H9 (cell line): ENCODE measurements at regions not wholly inside any gene's neighbourhood (a gene's known extent, or its start where the extent isn't known, plus 50 kb on each side); places are given as distances from the start of the nearest gene placed in this dataset.

Experiments used
- DNase-seq: peaks from one replicate; pipeline ENCODE4 v3.0.0-alpha.2; 2017
- H2AFZ ChIP-seq: one replicate; pipeline ENCODE4 v1.6.1; 2013; ENCODE audit warnings: mild to moderate bottlenecking, low read length, control low read depth, moderate library complexity
- H2AK5ac ChIP-seq: 2 replicates; pipeline ENCODE4 v1.6.1; 2013; ENCODE audit warnings: low read length, control low read depth, mixed read lengths; ENCODE audit not compliant: insufficient read length
- H2BK120ac ChIP-seq: one replicate; pipeline ENCODE4 v1.6.1; 2013; ENCODE audit warnings: low read depth, mild to moderate bottlenecking, low read length, control low read depth, inconsistent platforms; ENCODE audit not compliant: poor library complexity, severe bottlenecking
- H2BK12ac ChIP-seq: 2 replicates; pipeline ENCODE4 v1.6.1; 2013; ENCODE audit warnings: low read length, control low read depth, mixed read lengths, low read depth; ENCODE audit not compliant: insufficient read length
- H2BK15ac ChIP-seq: 2 replicates; pipeline ENCODE4 v1.6.1; 2013; ENCODE audit warnings: low read depth, low read length, control low read depth
- H2BK20ac ChIP-seq: one replicate; pipeline ENCODE4 v1.6.1; 2013; ENCODE audit warnings: low read depth, mild to moderate bottlenecking, low read length, control low read depth, inconsistent platforms; ENCODE audit not compliant: poor library complexity, severe bottlenecking
- H2BK5ac ChIP-seq: 2 replicates; pipeline ENCODE4 v1.6.1; 2013; ENCODE audit warnings: low read length, control low read depth, mixed read lengths; ENCODE audit not compliant: insufficient read length
- H3K14ac ChIP-seq: 2 replicates; pipeline ENCODE4 v1.6.1; 2013; ENCODE audit warnings: low read length, control low read depth; ENCODE audit not compliant: insufficient read depth
- H3K18ac ChIP-seq: 2 replicates; pipeline ENCODE4 v1.6.1; 2013; ENCODE audit warnings: low read depth, mild to moderate bottlenecking, mixed read lengths, low read length, control low read depth; ENCODE audit not compliant: insufficient read length
- H3K23ac ChIP-seq: 2 replicates; pipeline ENCODE4 v1.6.1; 2013; ENCODE audit warnings: low read length, control low read depth, mixed read lengths, low read depth; ENCODE audit not compliant: insufficient read length
- H3K23me2 ChIP-seq: 2 replicates; pipeline ENCODE4 v1.6.1; 2013; ENCODE audit warnings: low read depth, mild to moderate bottlenecking, mixed read lengths, low read length, control low read depth; ENCODE audit not compliant: insufficient read length, poor library complexity, severe bottlenecking
- H3K27ac ChIP-seq: 2 replicates; pipeline ENCODE4 v1.5.1; 2013; ENCODE audit warnings: low read length, control low read depth, mixed read lengths, low read depth; ENCODE audit not compliant: insufficient read length
- H3K27me3 ChIP-seq: 2 replicates; pipeline ENCODE4 v1.6.1; 2013; ENCODE audit warnings: low read length, control low read depth, inconsistent platforms; ENCODE audit not compliant: insufficient read depth
- H3K4ac ChIP-seq: 2 replicates; pipeline ENCODE4 v1.6.1; 2013; ENCODE audit warnings: low read depth, mild to moderate bottlenecking, control low read depth, inconsistent platforms, low read length, moderate library complexity
- H3K4me1 ChIP-seq: 2 replicates; pipeline ENCODE4 v1.6.1; 2013; ENCODE audit warnings: low read length, control low read depth, inconsistent platforms; ENCODE audit not compliant: insufficient read depth
- H3K4me2 ChIP-seq: 2 replicates; pipeline ENCODE4 v1.6.1; 2013; ENCODE audit warnings: low read length, control low read depth, mixed read lengths; ENCODE audit not compliant: insufficient read length, insufficient read depth
- H3K56ac ChIP-seq: 2 replicates; pipeline ENCODE4 v1.6.1; 2013; ENCODE audit warnings: low read depth, mild to moderate bottlenecking, mixed read lengths, low read length, control low read depth; ENCODE audit not compliant: insufficient read length
- H3K79me1 ChIP-seq: 2 replicates; pipeline ENCODE4 v1.6.1; 2013; ENCODE audit warnings: low read depth, mild to moderate bottlenecking, moderate library complexity, low read length, control low read depth, inconsistent platforms; ENCODE audit not compliant: insufficient read depth, poor library complexity, severe bottlenecking
- H3K79me2 ChIP-seq: 2 replicates; pipeline ENCODE4 v1.6.1; 2013; ENCODE audit warnings: low read length, control low read depth, inconsistent platforms; ENCODE audit not compliant: insufficient read depth
- H3K9ac ChIP-seq: 2 replicates; pipeline ENCODE4 v1.6.1; 2013; ENCODE audit warnings: low read length, control low read depth, mixed read lengths; ENCODE audit not compliant: insufficient read length; ENCODE audit errors: extremely low read depth
- H3K9me3 ChIP-seq: one replicate; pipeline ENCODE4 v1.6.1; 2013; ENCODE audit warnings: low read depth, low read length, inconsistent platforms; ENCODE audit not compliant: control insufficient read depth
- H3T11ph ChIP-seq: one replicate; pipeline ENCODE4 v1.6.1; 2013; ENCODE audit warnings: mild to moderate bottlenecking, low read length, control low read depth, inconsistent platforms
- H4K20me1 ChIP-seq: one replicate; pipeline ENCODE4 v1.6.1; 2013; ENCODE audit not compliant: control insufficient read depth, insufficient read length, insufficient read depth
- H4K5ac ChIP-seq: 2 replicates; pipeline ENCODE4 v1.6.1; 2013; ENCODE audit warnings: low read depth, mild to moderate bottlenecking, mixed read lengths, low read length, control low read depth; ENCODE audit not compliant: insufficient read length
- H4K8ac ChIP-seq: replicated peaks from 2 replicates; pipeline ENCODE4 v1.6.1; 2013; ENCODE audit warnings: low read length, control low read depth, mixed read lengths, low read depth; ENCODE audit not compliant: insufficient read length
- H4K91ac ChIP-seq: 2 replicates; pipeline ENCODE4 v1.6.1; 2013; ENCODE audit warnings: low read depth, mild to moderate bottlenecking, moderate library complexity, mixed read lengths, low read length, control low read depth; ENCODE audit not compliant: insufficient read length
- H3K27ac Mint-ChIP-seq, 3 experiments: 2 replicates in 2 of 3; 3 replicates in 1 of 3; pipeline ENCODE4 v1.8.0; 2020 to 2021; ENCODE audit warnings: mixed read lengths in 3 of 3, mild to moderate bottlenecking in 1 of 3, moderate library complexity in 1 of 3
- H3K27me3 Mint-ChIP-seq: 2 replicates; pipeline ENCODE4 v1.8.0; 2021; ENCODE audit warnings: low read depth, mild to moderate bottlenecking, moderate library complexity, mixed read lengths
- H3K36me3 Mint-ChIP-seq, 3 experiments: 2 replicates in 2 of 3; 3 replicates in 1 of 3; pipeline ENCODE4 v1.8.0; 2020 to 2021; ENCODE audit warnings: low read depth in 3 of 3, mixed read lengths in 3 of 3; ENCODE audit not compliant: insufficient read depth in 1 of 3
- H3K4me1 Mint-ChIP-seq, 2 experiments: 2 replicates each; pipeline ENCODE4 v1.8.0; 2020; ENCODE audit warnings: mixed read lengths in 2 of 2
- H3K4me3 Mint-ChIP-seq, 2 experiments: 2 replicates in 1 of 2; 3 replicates in 1 of 2; pipeline ENCODE4 v1.8.0; 2020 to 2021; ENCODE audit warnings: mild to moderate bottlenecking in 2 of 2, mixed read lengths in 2 of 2, moderate library complexity in 1 of 2
- H3K9me3 Mint-ChIP-seq, 2 experiments: 2 replicates in 1 of 2; 3 replicates in 1 of 2; pipeline ENCODE4 v1.8.0; 2020; ENCODE audit warnings: mild to moderate bottlenecking in 2 of 2, mixed read lengths in 2 of 2, moderate library complexity in 1 of 2
- CTCF ChIP-seq: fragments of 200-600 bp; sonication (generic); conservative IDR thresholded peaks from 3 replicates; pipeline ENCODE4 v1.8.0; 2021; ENCODE audit warnings: antibody characterized with exemption, mild to moderate bottlenecking
- WGBS: extraction: QIAGEN DNeasy Blood & Tissue Kit; methylation state at CpG from one replicate; pipeline ENCODE4 v1.1.7; 2013; ENCODE audit warnings: missing lambda C conversion rate, low lambda C conversion rate, mixed read lengths; ENCODE audit not compliant: insufficient read length; ENCODE audit errors: extremely low coverage; 5-methylcytosine and 5-hydroxymethylcytosine counted together

GRCh38 chr3:973340-973739 is 119.5 kb upstream of the CNTN6 start:
- H3K79me1 ChIP-seq, result no peaks in the 10 kb centered on the region
- H2BK15ac ChIP-seq, result no peak overlapping the region
- no peak overlapping the region for H4K91ac ChIP-seq
- H2BK12ac ChIP-seq, result no peak overlapping the region
- no peak overlapping the region for H3K14ac ChIP-seq
- no peak overlapping the region for H2BK5ac ChIP-seq
- peaks cover 4% of the 10 kb centered on the region; the same call in 1 of the 2 replicates for H3K4me1 ChIP-seq
- no peaks in the 10 kb centered on the region for H3K79me2 ChIP-seq
- H3K27ac ChIP-seq, result no peak overlapping the region
- no peak overlapping the region for H3T11ph ChIP-seq
- WGBS, result no CpG with 5 or more reads among the region's 1 CpG
- H3K36me3 Mint-ChIP-seq, result peaks cover 0 to 5% (median 4%) of the 10 kb centered on the region in 3 experiments; a peak in 2 of 7 replicates
- no peak overlapping the region for H2BK20ac ChIP-seq
- peaks cover 13 to 14% of the 10 kb centered on the region in 2 experiments for H3K4me1 Mint-ChIP-seq
- no peak overlapping the region for H2BK120ac ChIP-seq
- no peak for DNase-seq
- no peak overlapping the region for H3K4ac ChIP-seq
- H3K27ac Mint-ChIP-seq, result no peak overlapping the region
- H3K56ac ChIP-seq, result no peak overlapping the region
- peaks cover 4 to 16% of the 10 kb centered on the region in 2 experiments; a peak in 4 of 5 replicates for H3K9me3 Mint-ChIP-seq
- no peaks in the 10 kb centered on the region for H4K20me1 ChIP-seq
- H3K4me3 Mint-ChIP-seq, result no peak overlapping the region
- H3K27me3 ChIP-seq, result no peaks in the 10 kb centered on the region
- no peaks in the 10 kb centered on the region for H3K27me3 Mint-ChIP-seq
- H3K18ac ChIP-seq, result no peak overlapping the region
- no peaks in the 10 kb centered on the region for H3K23me2 ChIP-seq
- TF ChIP-seq CTCF, result no peak
- no peak overlapping the region for H3K4me2 ChIP-seq
- no peak overlapping the region for H2AFZ ChIP-seq
- peaks cover 7% of the 10 kb centered on the region for H3K9me3 ChIP-seq
- H4K5ac ChIP-seq, result no peak overlapping the region
- no peak overlapping the region for H4K8ac ChIP-seq
- H3K9ac ChIP-seq, result no peak overlapping the region
- H2AK5ac ChIP-seq, result no peak overlapping the region
- no peak overlapping the region for H3K23ac ChIP-seq
